ENCODE measurements at regions not wholly inside any gene's neighbourhood (a gene's known extent, or its start where the extent isn't known, plus 50 kb on each side); places are given as distances from the start of the nearest gene placed in this dataset.

GRCh38 chr5:44603496-44604272 is 205.1 kb upstream of the MRPS30 start:
- no peaks in the 10 kb centered on the region for H3K27me3 ChIP-seq (ENCODE audit: insufficient read depth, low read length, poor library complexity)
- H3K36me3 ChIP-seq (ENCODE audit: insufficient read depth, low read length): no peaks in the 10 kb centered on the region
- no peaks in the 10 kb centered on the region for H4K20me1 ChIP-seq (ENCODE audit: insufficient read depth, low read length)
- H3K4me3 ChIP-seq (ENCODE audit: low read depth in 1 of 2, low read length in 2 of 2): no peak overlapping the region
- ATAC-seq (ENCODE audit: insufficient read depth, low read depth) (no peak), DNase-seq (no peak)
- no peaks in the 10 kb centered on the region for H3K79me2 ChIP-seq (ENCODE audit: insufficient read depth, low read length)
- H3K9me3 ChIP-seq (ENCODE audit: insufficient read depth, low read length, severe bottlenecking): no peaks in the 10 kb centered on the region
- no peak overlapping the region for H3K4me2 ChIP-seq (ENCODE audit: insufficient read depth, low read length)
- no peak overlapping the region for H3K27ac ChIP-seq (ENCODE audit: low read length)
- H3K4me1 ChIP-seq (ENCODE audit: insufficient read depth, low read length): no peaks in the 10 kb centered on the region
- H3K9ac ChIP-seq (ENCODE audit: low read depth, low read length): no peak overlapping the region
- TF ChIP-seq, protein P1, sequence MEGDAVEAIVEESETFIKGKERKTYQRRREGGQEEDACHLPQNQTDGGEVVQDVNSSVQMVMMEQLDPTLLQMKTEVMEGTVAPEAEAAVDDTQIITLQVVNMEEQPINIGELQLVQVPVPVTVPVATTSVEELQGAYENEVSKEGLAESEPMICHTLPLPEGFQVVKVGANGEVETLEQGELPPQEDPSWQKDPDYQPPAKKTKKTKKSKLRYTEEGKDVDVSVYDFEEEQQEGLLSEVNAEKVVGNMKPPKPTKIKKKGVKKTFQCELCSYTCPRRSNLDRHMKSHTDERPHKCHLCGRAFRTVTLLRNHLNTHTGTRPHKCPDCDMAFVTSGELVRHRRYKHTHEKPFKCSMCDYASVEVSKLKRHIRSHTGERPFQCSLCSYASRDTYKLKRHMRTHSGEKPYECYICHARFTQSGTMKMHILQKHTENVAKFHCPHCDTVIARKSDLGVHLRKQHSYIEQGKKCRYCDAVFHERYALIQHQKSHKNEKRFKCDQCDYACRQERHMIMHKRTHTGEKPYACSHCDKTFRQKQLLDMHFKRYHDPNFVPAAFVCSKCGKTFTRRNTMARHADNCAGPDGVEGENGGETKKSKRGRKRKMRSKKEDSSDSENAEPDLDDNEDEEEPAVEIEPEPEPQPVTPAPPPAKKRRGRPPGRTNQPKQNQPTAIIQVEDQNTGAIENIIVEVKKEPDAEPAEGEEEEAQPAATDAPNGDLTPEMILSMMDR (IDR thresholded peaks at IDR 0.05; ENCODE audit: borderline replicate concordance, extremely low read depth, low read length, poor library complexity, severe bottlenecking): peak; percentile 29
- no peak for TF ChIP-seq EZH2 (IDR thresholded peaks at IDR 0.05; ENCODE audit: borderline replicate concordance, low read depth, low read length, severe bottlenecking)
- H2AFZ ChIP-seq (ENCODE audit: low read depth, low read length): no peak overlapping the region

DNA sequence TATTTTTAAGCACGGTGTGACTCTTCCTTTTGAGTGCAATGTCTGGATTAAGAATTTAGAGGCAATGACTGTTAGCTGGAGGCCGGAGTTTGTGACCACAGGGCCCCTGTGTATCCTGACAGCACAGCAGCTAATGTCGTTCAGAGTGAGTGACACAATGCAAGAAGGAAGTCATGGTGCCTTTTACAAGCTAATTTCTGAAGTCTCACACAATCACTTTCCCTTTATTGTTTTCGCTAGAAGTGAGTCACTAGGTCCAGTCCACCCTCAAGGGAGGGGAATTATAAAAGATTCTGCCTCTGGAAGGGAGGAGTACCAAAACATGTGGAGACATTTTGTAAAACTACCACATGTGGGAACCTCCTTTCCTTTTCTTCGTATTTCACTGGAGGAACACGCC is 185.5 kb upstream of the FGF10 start:
- Histone ChIP-seq H3K27me3 (ENCODE audit: insufficient read depth, low read length, poor library complexity) (no peaks in the 10 kb centered on the region), H3K4me1 (ENCODE audit: insufficient read depth, low read length) (no peaks in the 10 kb centered on the region), H3K79me2 (ENCODE audit: insufficient read depth, low read length) (no peaks in the 10 kb centered on the region), H3K27ac (ENCODE audit: low read length) (no peak overlapping the region), H3K9me3 (ENCODE audit: insufficient read depth, low read length, severe bottlenecking) (no peaks in the 10 kb centered on the region), H3K36me3 (ENCODE audit: insufficient read depth, low read length) (no peaks in the 10 kb centered on the region), H4K20me1 (ENCODE audit: insufficient read depth, low read length) (no peaks in the 10 kb centered on the region), H2AFZ (ENCODE audit: low read depth, low read length) (no peak overlapping the region), H3K4me3 (ENCODE audit: low read depth in 1 of 2, low read length in 2 of 2) (no peak overlapping the region), H3K9ac (ENCODE audit: low read depth, low read length) (no peak overlapping the region), H3K4me2 (ENCODE audit: insufficient read depth, low read length) (no peak overlapping the region)
- no peak for DNase-seq
- TF ChIP-seq, protein P1 (IDR thresholded peaks at IDR 0.05; ENCODE audit: borderline replicate concordance, extremely low read depth, low read length, poor library complexity, severe bottlenecking): no peak
- TF ChIP-seq EZH2 (IDR thresholded peaks at IDR 0.05; ENCODE audit: borderline replicate concordance, low read depth, low read length, severe bottlenecking): no peak
- no peak for ATAC-seq (ENCODE audit: insufficient read depth, low read depth)

GRCh38 chr5:44568519-44568918 is 179.3 kb upstream of the FGF10 start:
- Histone ChIP-seq H3K27ac (ENCODE audit: low read length) (no peak overlapping the region), H3K4me3 (ENCODE audit: low read depth in 1 of 2, low read length in 2 of 2) (no peak overlapping the region), H2AFZ (ENCODE audit: low read depth, low read length) (no peak overlapping the region), H3K4me1 (ENCODE audit: insufficient read depth, low read length) (no peaks in the 10 kb centered on the region), H4K20me1 (ENCODE audit: insufficient read depth, low read length) (no peaks in the 10 kb centered on the region), H3K9ac (ENCODE audit: low read depth, low read length) (no peak overlapping the region), H3K79me2 (ENCODE audit: insufficient read depth, low read length) (no peaks in the 10 kb centered on the region), H3K9me3 (ENCODE audit: insufficient read depth, low read length, severe bottlenecking) (no peaks in the 10 kb centered on the region), H3K4me2 (ENCODE audit: insufficient read depth, low read length) (no peak overlapping the region), H3K36me3 (ENCODE audit: insufficient read depth, low read length) (no peaks in the 10 kb centered on the region), H3K27me3 (ENCODE audit: insufficient read depth, low read length, poor library complexity) (no peaks in the 10 kb centered on the region)
- no peak for TF ChIP-seq EZH2 (IDR thresholded peaks at IDR 0.05; ENCODE audit: borderline replicate concordance, low read depth, low read length, severe bottlenecking)
- TF ChIP-seq, protein P1 (IDR thresholded peaks at IDR 0.05; ENCODE audit: borderline replicate concordance, extremely low read depth, low read length, poor library complexity, severe bottlenecking): no peak
- ATAC-seq (ENCODE audit: insufficient read depth, low read depth) (no peak), DNase-seq (no peak)
